ENCODE measurements at regions not wholly inside any gene's neighbourhood (a gene's known extent, or its start where the extent isn't known, plus 50 kb on each side); places are given as distances from the start of the nearest gene placed in this dataset.
"Not testable (repeated sequence)": the region's sequence is repeated elsewhere in the genome, so short reads cannot be mapped to it uniquely, and the experiment has no call there.

GRCh38 chr2:215831296-215831913 is 181.9 kb downstream of the MREG start:
- DNase-seq (ENCODE audit: low read depth) = no peak

GRCh38 chr2:215830304-215830703 is 183.0 kb downstream of the MREG start:
- DNase-seq (ENCODE audit: low read depth) = peak; percentile 53

GRCh38 chr2:215829261-215829660 is 184.1 kb downstream of the MREG start:
- DNase-seq (ENCODE audit: low read depth) = no peak

- no peak for DNase-seq (ENCODE audit: low read depth)
Measured at GRCh38 chr2:215828528-215829184, 184.7 kb downstream of the MREG start.

GRCh38 chr2:215826838-215827441 is 186.4 kb downstream of the MREG start:
- no peak for DNase-seq (ENCODE audit: low read depth)

- DNase-seq (ENCODE audit: low read depth) = no peak
Measured at GRCh38 chr2:215826376-215826775, 187.0 kb downstream of the MREG start.

GRCh38 chr2:215825707-215826106 is 187.6 kb downstream of the MREG start:
- DNase-seq (ENCODE audit: low read depth) = no peak

GRCh38 chr2:215821298-215821697 is 192.1 kb downstream of the MREG start:
- not testable (repeated sequence) for DNase-seq (ENCODE audit: low read depth)

GRCh38 chr2:215819713-215820112 is 193.6 kb downstream of the MREG start:
- DNase-seq (ENCODE audit: low read depth) = not testable (repeated sequence)

GRCh38 chr2:215817046-215817445 is 196.3 kb downstream of the MREG start:
- no peak for DNase-seq (ENCODE audit: low read depth)

- no peak for DNase-seq (ENCODE audit: low read depth)
Measured at GRCh38 chr2:215816424-215816823, 196.9 kb downstream of the MREG start.

- no peak for DNase-seq (ENCODE audit: low read depth)
Measured at GRCh38 chr2:215815960-215816359, 197.4 kb downstream of the MREG start.

GRCh38 chr2:215812966-215813365 is 200.4 kb downstream of the MREG start:
- DNase-seq (ENCODE audit: low read depth) = no peak

- no peak for DNase-seq (ENCODE audit: low read depth)
Measured at GRCh38 chr2:215811409-215812345, 201.7 kb downstream of the MREG start.

GRCh38 chr2:215811003-215811402 is 202.3 kb downstream of the MREG start:
- DNase-seq (ENCODE audit: low read depth) = no peak

- DNase-seq (ENCODE audit: low read depth) = no peak
Measured at GRCh38 chr2:215808996-215809395, 204.4 kb downstream of the MREG start.

GRCh38 chr2:215808194-215808593 is 205.2 kb downstream of the MREG start:
- DNase-seq (ENCODE audit: low read depth) = no peak

- no peak for DNase-seq (ENCODE audit: low read depth)
Measured at GRCh38 chr2:215805493-215805892, 207.9 kb downstream of the MREG start.

- DNase-seq (ENCODE audit: low read depth) = no peak
Measured at GRCh38 chr2:215803150-215803549, 210.2 kb downstream of the MREG start.

GRCh38 chr2:215799194-215799593 is 214.2 kb downstream of the MREG start:
- no peak for DNase-seq (ENCODE audit: low read depth)

GRCh38 chr2:215797676-215798075 is 215.7 kb downstream of the MREG start:
- DNase-seq (ENCODE audit: low read depth) = no peak

GRCh38 chr2:215796140-215796855 is 217.1 kb downstream of the MREG start:
- peak; percentile 51 for DNase-seq (ENCODE audit: low read depth)

Data from HS-5 (cell line).